Mesenchymal stem cell (in vitro differentiated cells and primary cell): ENCODE measurements at regions not wholly inside any gene's neighbourhood (a gene's known extent, or its start where the extent isn't known, plus 50 kb on each side); places are given as distances from the start of the nearest gene placed in this dataset.

Source experiments
- DNase-seq: peaks from one replicate; pipeline ENCODE4 v3.0.0-alpha.2; 2013
- H2AFZ ChIP-seq: one replicate; pipeline ENCODE4 v1.6.1; 2013; ENCODE audit warnings: low read depth, mild to moderate bottlenecking, control low read depth, inconsistent platforms, low read length, moderate library complexity
- H2AK5ac ChIP-seq: 2 replicates; pipeline ENCODE4 v1.6.1; 2013; ENCODE audit warnings: low read length, moderate library complexity, mild to moderate bottlenecking, inconsistent platforms; ENCODE audit not compliant: severe bottlenecking
- H2BK120ac ChIP-seq: one replicate; pipeline ENCODE4 v1.6.1; 2013; ENCODE audit warnings: low read depth, mild to moderate bottlenecking, inconsistent platforms, low read length, moderate library complexity
- H2BK12ac ChIP-seq, 2 experiments: one replicate each; pipeline ENCODE4 v1.6.1; 2013; ENCODE audit warnings: inconsistent platforms in 2 of 2, low read length in 2 of 2, mild to moderate bottlenecking in 2 of 2, moderate library complexity in 2 of 2, control low read depth in 1 of 2
- H2BK15ac ChIP-seq: one replicate; pipeline ENCODE4 v1.6.1; 2013; ENCODE audit warnings: mild to moderate bottlenecking, low read depth, inconsistent platforms; ENCODE audit not compliant: poor library complexity, severe bottlenecking
- H2BK5ac ChIP-seq: 2 replicates; pipeline ENCODE4 v1.6.1; 2013; ENCODE audit warnings: low read depth, mild to moderate bottlenecking, low read length, control low read depth, inconsistent platforms; ENCODE audit not compliant: poor library complexity, severe bottlenecking
- H3K14ac ChIP-seq, 2 experiments: one replicate each; pipeline ENCODE4 v1.6.1; 2013; ENCODE audit warnings: inconsistent platforms in 2 of 2, low read length in 2 of 2, control low read depth in 1 of 2, mild to moderate bottlenecking in 1 of 2, moderate library complexity in 1 of 2
- H3K18ac ChIP-seq, 2 experiments: one replicate each; pipeline ENCODE4 v1.6.1; 2013; ENCODE audit warnings: inconsistent platforms in 2 of 2, low read length in 2 of 2, control low read depth in 1 of 2, low read depth in 1 of 2, mild to moderate bottlenecking in 1 of 2
- H3K23ac ChIP-seq, 2 experiments: one replicate each; pipeline ENCODE4 v1.6.1; 2013; ENCODE audit warnings: inconsistent platforms in 2 of 2, low read length in 2 of 2, mild to moderate bottlenecking in 2 of 2, moderate library complexity in 2 of 2, control low read depth in 1 of 2
- H3K27ac ChIP-seq: 2 replicates; pipeline ENCODE4 v1.5.1; 2013; ENCODE audit warnings: mild to moderate bottlenecking, moderate library complexity, low read length, control low read depth, inconsistent platforms; ENCODE audit not compliant: poor library complexity, severe bottlenecking
- H3K27me3 ChIP-seq, 2 experiments: 2 replicates each; pipeline versions ENCODE4 v1.6.1 to v1.7.0; 2013; ENCODE audit warnings: low read length in 2 of 2, mild to moderate bottlenecking in 2 of 2, moderate library complexity in 2 of 2, control low read depth in 1 of 2, inconsistent platforms in 1 of 2; ENCODE audit not compliant: control insufficient read depth in 1 of 2, insufficient read depth in 1 of 2
- H3K36me3 ChIP-seq, 2 experiments: 2 replicates each; pipeline versions ENCODE4 v1.6.1 to v1.7.0; 2013; ENCODE audit warnings: low read length in 2 of 2, control low read depth in 1 of 2, inconsistent platforms in 1 of 2, low read depth in 1 of 2, mild to moderate bottlenecking in 1 of 2; ENCODE audit not compliant: insufficient read depth in 2 of 2, control insufficient read depth in 1 of 2
- H3K4ac ChIP-seq, 2 experiments: one replicate each; pipeline ENCODE4 v1.6.1; 2013; ENCODE audit warnings: inconsistent platforms in 2 of 2, low read length in 2 of 2, mild to moderate bottlenecking in 2 of 2, moderate library complexity in 2 of 2, control low read depth in 1 of 2, low read depth in 1 of 2
- H3K4me1 ChIP-seq: 2 replicates; pipeline ENCODE4 v1.6.1; 2013; ENCODE audit warnings: low read depth, low read length, control low read depth; ENCODE audit not compliant: control insufficient read depth, insufficient read depth
- H3K4me2 ChIP-seq: 2 replicates; pipeline ENCODE4 v1.6.1; 2013; ENCODE audit warnings: low read length, mild to moderate bottlenecking, inconsistent platforms; ENCODE audit not compliant: poor library complexity, severe bottlenecking
- H3K4me3 ChIP-seq, 2 experiments: 2 replicates each; pipeline versions ENCODE4 v1.5.1 to v1.7.0; 2013; ENCODE audit warnings: low read length in 2 of 2, mild to moderate bottlenecking in 2 of 2, control low read depth in 1 of 2, low read depth in 1 of 2; ENCODE audit not compliant: insufficient read depth in 1 of 2
- H3K79me1 ChIP-seq: replicated peaks from 2 replicates; pipeline ENCODE4 v1.6.1; 2013; ENCODE audit warnings: mild to moderate bottlenecking, control low read depth, low read length, inconsistent platforms; ENCODE audit not compliant: poor library complexity, severe bottlenecking
- H3K9ac ChIP-seq: 2 replicates; pipeline ENCODE4 v1.7.0; 2013; ENCODE audit warnings: mild to moderate bottlenecking, low read length, moderate library complexity
- H3K9me3 ChIP-seq: 2 replicates; pipeline ENCODE4 v1.7.0; 2013; ENCODE audit warnings: mild to moderate bottlenecking, low read length; ENCODE audit not compliant: control insufficient read depth
- H4K8ac ChIP-seq: one replicate; pipeline ENCODE4 v1.6.1; 2013; ENCODE audit warnings: inconsistent platforms, mild to moderate bottlenecking, low read length, moderate library complexity
- H4K91ac ChIP-seq: one replicate; pipeline ENCODE4 v1.6.1; 2013; ENCODE audit warnings: mild to moderate bottlenecking, low read length, inconsistent platforms
- WGBS: methylation state at CpG from one replicate; pipeline ENCODE4 v1.1.7; 2013; ENCODE audit warnings: mixed read lengths; 5-methylcytosine and 5-hydroxymethylcytosine counted together

GRCh38 chr1:194161591-194161990 lies 975.2 kb upstream of the B3GALT2 start:
- H3K4ac ChIP-seq: no peak overlapping the region
- no peak overlapping the region for H2BK12ac ChIP-seq
- H3K18ac ChIP-seq: no peak overlapping the region
- no peak overlapping the region for H3K27ac ChIP-seq
- H2BK120ac ChIP-seq: no peak overlapping the region
- no peaks in the 10 kb centered on the region for H3K79me1 ChIP-seq
- peaks cover 20% of the 10 kb centered on the region for H3K9me3 ChIP-seq
- no peak overlapping the region for H2AK5ac ChIP-seq
- no peak overlapping the region for H4K8ac ChIP-seq
- no peak overlapping the region for H2BK5ac ChIP-seq
- H4K91ac ChIP-seq: no peak overlapping the region
- H3K9ac ChIP-seq: no peak overlapping the region
- 33% methylated on average over 1 of the region's 1 CpG for WGBS
- H2AFZ ChIP-seq: no peak overlapping the region
- H3K14ac ChIP-seq: no peak overlapping the region
- no peak overlapping the region for H2BK15ac ChIP-seq
- H3K27me3 ChIP-seq: no peaks in the 10 kb centered on the region
- no peak for DNase-seq
- H3K23ac ChIP-seq: no peak overlapping the region
- no peak overlapping the region for H3K4me3 ChIP-seq
- peaks cover 2% of the 10 kb centered on the region for H3K4me1 ChIP-seq
- no peak overlapping the region for H3K4me2 ChIP-seq
- H3K36me3 ChIP-seq: no peaks in the 10 kb centered on the region

- no peaks in the 10 kb centered on the region for H3K27me3 ChIP-seq
- peaks cover 2% of the 10 kb centered on the region for H3K4me1 ChIP-seq
- no peak overlapping the region for H3K23ac ChIP-seq
- DNase-seq: no peak
- H2BK120ac ChIP-seq: no peak overlapping the region
- H3K14ac ChIP-seq: no peak overlapping the region
- no peak overlapping the region for H2BK5ac ChIP-seq
- no peak overlapping the region for H3K4me2 ChIP-seq
- no peak overlapping the region for H2BK15ac ChIP-seq
- no peak overlapping the region for H3K18ac ChIP-seq
- no peak overlapping the region for H4K91ac ChIP-seq
- H2AFZ ChIP-seq: no peak overlapping the region
- H3K4ac ChIP-seq: no peak overlapping the region
- H3K79me1 ChIP-seq: no peaks in the 10 kb centered on the region
- peaks cover 20% of the 10 kb centered on the region for H3K9me3 ChIP-seq
- H4K8ac ChIP-seq: no peak overlapping the region
- H2AK5ac ChIP-seq: no peak overlapping the region
- no peak overlapping the region for H3K9ac ChIP-seq
- no peak overlapping the region for H3K27ac ChIP-seq
- H2BK12ac ChIP-seq: no peak overlapping the region
- H3K4me3 ChIP-seq: no peak overlapping the region
- no peaks in the 10 kb centered on the region for H3K36me3 ChIP-seq
Measured at GRCh38 chr1:194159941-194160340, 973.5 kb upstream of the B3GALT2 start.

- Histone ChIP-seq H3K14ac (no peak overlapping the region), H4K8ac (no peak overlapping the region), H3K18ac (no peak overlapping the region), H3K4me1 (no peaks in the 10 kb centered on the region), H2BK120ac (no peak overlapping the region), H3K27ac (no peak overlapping the region), H2BK12ac (no peak overlapping the region), H3K36me3 (no peaks in the 10 kb centered on the region), H4K91ac (no peak overlapping the region), H3K4ac (no peak overlapping the region), H3K4me3 (no peak overlapping the region), H3K4me2 (no peak overlapping the region), H2BK5ac (no peak overlapping the region), H3K9me3 (peaks cover 16% of the 10 kb centered on the region), H2AFZ (no peak overlapping the region), H3K27me3 (no peaks in the 10 kb centered on the region), H3K23ac (no peak overlapping the region), H3K79me1 (no peaks in the 10 kb centered on the region), H2BK15ac (no peak overlapping the region), H2AK5ac (no peak overlapping the region), H3K9ac (no peak overlapping the region)
- WGBS: no CpG with 5 or more reads among the region's 3 CpGs
- DNase-seq: no peak
Measured at GRCh38 chr1:194155962-194156361, 969.5 kb upstream of the B3GALT2 start.

GRCh38 chr1:194151056-194151455 lies 964.6 kb upstream of the B3GALT2 start:
- no peak for DNase-seq
- Histone ChIP-seq H2AFZ (no peak overlapping the region), H4K8ac (no peak overlapping the region), H3K18ac (no peak overlapping the region), H3K23ac (no peak overlapping the region), H3K9me3 (no peaks in the 10 kb centered on the region), H4K91ac (no peak overlapping the region), H3K36me3 (no peaks in the 10 kb centered on the region), H2BK15ac (no peak overlapping the region), H3K4me3 (no peak overlapping the region), H3K27me3 (no peaks in the 10 kb centered on the region), H2BK120ac (no peak overlapping the region), H2BK5ac (no peak overlapping the region), H2AK5ac (no peak overlapping the region), H3K4ac (no peak overlapping the region), H3K27ac (no peak overlapping the region), H3K14ac (no peak overlapping the region), H3K4me2 (no peak overlapping the region), H3K9ac (no peak overlapping the region), H3K79me1 (no peaks in the 10 kb centered on the region), H3K4me1 (no peaks in the 10 kb centered on the region), H2BK12ac (no peak overlapping the region)
- WGBS: 75% methylated on average over 1 of the region's 1 CpG
